Body of pancreas (tissue), 4 donors: ENCODE measurements at regions not wholly inside any gene's neighbourhood (a gene's known extent, or its start where the extent isn't known, plus 50 kb on each side); places are given as distances from the start of the nearest gene placed in this dataset.

ENCODE experiments used
- ATAC-seq: fragments of 150-250 bp; one replicate; pipeline ENCODE4 v1.9.1; 2016
- DNase-seq, 4 donors: peaks; one replicate each; pipeline ENCODE4 v3.0.0-alpha.2; 2019
- H3K27ac ChIP-seq, 4 donors: fragments of 200-600 bp; sonication (generic); 1 replicate in 3 of 4; 2 replicates in 1 of 4; pipeline versions ENCODE4 v1.5.1 to v1.6.1; 2016 to 2019; ENCODE audit warnings: mild to moderate bottlenecking in 1 of 4, mixed read lengths in 1 of 4, moderate library complexity in 1 of 4
- H3K27me3 ChIP-seq, 2 donors: fragments of 200-600 bp; sonication (generic); one replicate each; pipeline ENCODE4 v1.6.0; 2016; ENCODE audit warnings: mild to moderate bottlenecking in 1 of 2
- H3K36me3 ChIP-seq, 2 donors: fragments of 200-600 bp; sonication (generic); replicated peaks in 1 of 2; 2 replicates each; pipeline ENCODE4 v1.5.1; 2016; ENCODE audit warnings: low read depth in 2 of 2; ENCODE audit not compliant: insufficient read depth in 1 of 2
- H3K4me1 ChIP-seq: fragments of 200-600 bp; sonication (generic); one replicate; pipeline ENCODE4 v1.6.0; 2016
- H3K4me3 ChIP-seq, 2 donors: fragments of 200-600 bp; sonication (generic); 1 replicate in 1 of 2; 2 replicates in 1 of 2; pipeline ENCODE4 v1.5.1; 2016 to 2019
- H3K9me3 ChIP-seq, 3 donors: fragments of 200-600 bp; sonication (generic); 1 replicate in 2 of 3; 2 replicates in 1 of 3; pipeline ENCODE4 v1.5.1; 2016
- POLR2A ChIP-seq, 3 donors: fragments of 450-650 bp; IDR thresholded peaks; one replicate each; pipeline ENCODE4 v1.6.1; 2016; ENCODE audit warnings: antibody characterized with exemption in 3 of 3, mild to moderate bottlenecking in 2 of 3
- WGBS, 2 donors: methylation state at CpG; one replicate each; pipeline ENCODE4 v1.1.5; 2017; 5-methylcytosine and 5-hydroxymethylcytosine counted together
- intact Hi-C: fragments of 100-400 bp; cut with DNase I; formaldehyde crosslinking; loops from one replicate; pipeline ENCODE4 v1.15.1; 2023
- TF ChIP-seq, protein P1 (sequence below), 7 experiments: fragments of 450-650 bp in 4 of 7; fragments of 200-600 bp in 3 of 7; sonication (generic) in 3 of 7; IDR thresholded peaks; one replicate each; pipeline ENCODE4 v1.5.1; 2016 to 2019; ENCODE audit warnings: antibody characterized with exemption in 7 of 7

DNA sequence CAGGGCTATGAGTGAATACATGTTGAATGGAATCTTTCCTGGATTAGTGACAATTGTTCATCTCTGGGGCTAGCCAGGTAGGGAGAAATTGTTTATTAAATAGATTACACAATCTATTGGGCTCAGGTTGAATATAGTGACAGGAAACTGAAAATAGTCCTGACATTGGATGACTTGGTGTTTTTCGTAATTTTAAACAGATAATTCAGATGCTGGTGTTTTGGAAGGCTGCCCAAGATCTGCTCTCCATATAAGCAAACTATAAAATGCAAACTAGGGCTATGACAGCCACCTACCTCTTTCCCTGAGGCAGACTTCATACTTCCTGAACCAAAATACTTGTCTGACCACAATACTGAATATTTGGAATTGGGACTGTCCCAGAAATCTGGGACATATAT is 99.1 kb downstream of the ENC1 start:
- peak overlapping the region in 3 of 4 donors; percentile 18 to 87 (median 65) for H3K27ac ChIP-seq
- H3K4me1 ChIP-seq, result peaks cover 54% of the 10 kb centered on the region
- 17 to 36% methylated on average over 1 of the region's 1 CpG for WGBS, 2 donors
- DNase-seq (no peak), ATAC-seq (no peak)
- H3K27me3 ChIP-seq, result no peaks in the 10 kb centered on the region
- intact Hi-C loops, result no loop called here
- TF ChIP-seq POLR2A (IDR thresholded peaks at IDR 0.05), result no peak
- TF ChIP-seq, protein P1, sequence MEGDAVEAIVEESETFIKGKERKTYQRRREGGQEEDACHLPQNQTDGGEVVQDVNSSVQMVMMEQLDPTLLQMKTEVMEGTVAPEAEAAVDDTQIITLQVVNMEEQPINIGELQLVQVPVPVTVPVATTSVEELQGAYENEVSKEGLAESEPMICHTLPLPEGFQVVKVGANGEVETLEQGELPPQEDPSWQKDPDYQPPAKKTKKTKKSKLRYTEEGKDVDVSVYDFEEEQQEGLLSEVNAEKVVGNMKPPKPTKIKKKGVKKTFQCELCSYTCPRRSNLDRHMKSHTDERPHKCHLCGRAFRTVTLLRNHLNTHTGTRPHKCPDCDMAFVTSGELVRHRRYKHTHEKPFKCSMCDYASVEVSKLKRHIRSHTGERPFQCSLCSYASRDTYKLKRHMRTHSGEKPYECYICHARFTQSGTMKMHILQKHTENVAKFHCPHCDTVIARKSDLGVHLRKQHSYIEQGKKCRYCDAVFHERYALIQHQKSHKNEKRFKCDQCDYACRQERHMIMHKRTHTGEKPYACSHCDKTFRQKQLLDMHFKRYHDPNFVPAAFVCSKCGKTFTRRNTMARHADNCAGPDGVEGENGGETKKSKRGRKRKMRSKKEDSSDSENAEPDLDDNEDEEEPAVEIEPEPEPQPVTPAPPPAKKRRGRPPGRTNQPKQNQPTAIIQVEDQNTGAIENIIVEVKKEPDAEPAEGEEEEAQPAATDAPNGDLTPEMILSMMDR (IDR thresholded peaks at IDR 0.05), result no peak
- no peaks in the 10 kb centered on the region for H3K36me3 ChIP-seq
- H3K4me3 ChIP-seq, result no peak overlapping the region
- H3K9me3 ChIP-seq, result no peaks in the 10 kb centered on the region

DNA sequence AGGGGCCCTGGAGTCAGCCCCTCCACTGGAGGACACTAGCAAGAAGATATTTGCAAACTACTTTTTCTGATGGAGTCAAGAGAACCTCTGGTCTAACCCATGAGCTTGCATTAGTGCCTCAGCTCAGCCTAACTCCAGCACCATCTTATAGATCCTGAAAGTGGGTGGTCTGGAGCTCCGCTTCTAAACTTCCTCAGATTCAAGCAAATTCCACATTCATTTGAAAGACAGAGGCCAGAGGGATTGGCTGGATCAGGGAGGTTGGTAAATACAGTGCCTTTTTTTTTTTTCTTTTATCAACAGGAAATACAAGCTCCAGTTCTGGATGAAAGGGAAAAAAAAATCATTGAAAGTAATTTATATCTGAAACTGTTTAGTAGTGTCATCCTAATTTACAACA is 99.9 kb downstream of the ENC1 start:
- Histone ChIP-seq H3K4me3 (no peak overlapping the region), H3K27ac (peak overlapping the region in 3 of 4 donors; percentile 18 to 87 (median 65)), H3K36me3 (no peaks in the 10 kb centered on the region), H3K27me3 (no peaks in the 10 kb centered on the region), H3K9me3 (no peaks in the 10 kb centered on the region), H3K4me1 (peaks cover 54% of the 10 kb centered on the region)
- ATAC-seq (peak; percentile 16), DNase-seq (no peak)
- intact Hi-C loops, result no loop called here
- TF ChIP-seq, protein P1 (IDR thresholded peaks at IDR 0.05), result no peak
- TF ChIP-seq POLR2A (IDR thresholded peaks at IDR 0.05), result no peak
- WGBS, 2 donors, result 60 to 91% methylated on average over 1 of the region's 1 CpG

DNA sequence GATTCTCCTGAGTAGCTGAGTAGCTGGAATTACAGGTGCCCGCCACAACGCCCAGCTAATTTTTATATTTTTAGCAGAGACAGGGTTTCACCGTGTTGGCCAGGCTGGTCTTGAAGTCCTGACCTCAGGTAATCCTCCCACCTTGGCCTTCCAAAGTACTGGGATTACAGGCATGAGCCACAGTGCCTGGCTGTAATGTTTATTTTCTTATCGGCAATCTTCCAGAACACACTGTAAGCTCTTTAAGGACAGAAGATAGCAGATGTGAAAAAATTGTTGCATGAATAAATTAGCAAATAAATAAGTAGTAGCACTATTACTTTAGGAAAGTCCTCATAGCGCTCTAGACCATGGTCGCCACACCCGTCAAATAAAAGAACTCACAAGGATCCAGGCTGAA is 100.5 kb downstream of the ENC1 start:
- WGBS, 2 donors, result 24 to 34% methylated on average over 7 of the region's 7 CpGs
- no peaks in the 10 kb centered on the region for H3K36me3 ChIP-seq
- H3K27me3 ChIP-seq, result no peaks in the 10 kb centered on the region
- peaks cover 54% of the 10 kb centered on the region for H3K4me1 ChIP-seq
- peak overlapping the region in 3 of 4 donors; percentile 18 to 87 (median 65) for H3K27ac ChIP-seq
- no peaks in the 10 kb centered on the region for H3K9me3 ChIP-seq
- no peak overlapping the region for H3K4me3 ChIP-seq
- DNase-seq (peak; percentile 17 to 53 (median 30)), ATAC-seq (peak; percentile 28)
- intact Hi-C loops, result no loop called here
- TF ChIP-seq, protein P1 (IDR thresholded peaks at IDR 0.05), result no peak
- TF ChIP-seq POLR2A (IDR thresholded peaks at IDR 0.05), result no peak

DNA sequence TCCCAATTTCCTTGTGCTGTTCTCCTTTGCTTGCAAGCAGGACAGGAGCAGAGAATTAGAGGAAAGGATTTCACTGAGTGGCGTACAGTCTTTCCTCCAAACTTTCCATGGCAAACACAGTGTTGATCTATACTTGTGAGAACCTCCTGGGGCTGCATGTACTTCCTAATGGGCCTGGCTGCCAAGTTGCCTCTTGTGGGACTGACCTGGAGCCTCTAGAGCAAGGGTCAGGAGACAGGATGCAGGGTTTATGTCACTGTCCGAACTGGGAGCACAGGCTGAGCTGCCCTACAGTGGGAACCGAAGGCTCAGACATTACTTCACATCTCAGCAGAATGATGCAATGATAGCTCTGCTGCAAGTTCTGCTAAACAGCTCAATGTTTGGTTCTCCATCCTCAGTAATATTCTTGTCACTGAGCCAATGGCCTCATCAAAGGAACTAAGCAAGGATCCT is 102.3 kb downstream of the ENC1 start:
- no peaks in the 10 kb centered on the region for H3K9me3 ChIP-seq
- H3K36me3 ChIP-seq, result no peaks in the 10 kb centered on the region
- H3K27me3 ChIP-seq, result no peaks in the 10 kb centered on the region
- intact Hi-C loops, result no loop called here
- WGBS, 2 donors, result 55 to 61% methylated on average over 3 of the region's 3 CpGs
- peaks cover 45% of the 10 kb centered on the region for H3K4me1 ChIP-seq
- ATAC-seq (peak; percentile 49), DNase-seq (peak; percentile 19 to 76 (median 46))
- TF ChIP-seq, protein P1 (IDR thresholded peaks at IDR 0.05), result no peak
- TF ChIP-seq POLR2A (IDR thresholded peaks at IDR 0.05), result no peak
- H3K27ac ChIP-seq, result peak overlapping the region in 2 of 4 donors; percentile 27 to 31
- no peak overlapping the region for H3K4me3 ChIP-seq

DNA sequence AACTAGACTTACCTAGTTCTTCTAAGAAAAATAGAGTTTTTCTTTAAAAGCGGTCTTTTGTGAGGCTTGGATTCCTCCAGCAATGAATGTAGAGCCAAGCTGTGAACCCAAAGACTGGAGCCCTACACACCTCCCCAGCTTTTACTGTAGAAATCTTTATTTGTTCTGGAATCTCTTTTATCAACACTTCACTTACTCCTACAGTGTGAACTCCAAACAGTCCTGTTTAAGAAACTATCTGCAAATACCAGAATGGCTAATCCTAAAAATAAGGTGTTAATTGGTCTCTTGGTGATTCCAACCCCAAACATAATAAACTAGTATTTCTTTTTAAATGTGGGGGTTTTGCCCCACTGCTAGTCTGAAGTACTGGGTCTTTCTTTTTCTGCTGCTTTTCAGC is 103.9 kb downstream of the ENC1 start:
- H3K27me3 ChIP-seq, result no peaks in the 10 kb centered on the region
- H3K9me3 ChIP-seq, result no peaks in the 10 kb centered on the region
- intact Hi-C loops, result no loop called here
- peaks cover 40% of the 10 kb centered on the region for H3K4me1 ChIP-seq
- WGBS, 2 donors, result 93 to 100% methylated on average over 1 of the region's 1 CpG
- DNase-seq (no peak), ATAC-seq (no peak)
- no peaks in the 10 kb centered on the region for H3K36me3 ChIP-seq
- no peak overlapping the region for H3K4me3 ChIP-seq
- H3K27ac ChIP-seq, result no peak overlapping the region
- TF ChIP-seq, protein P1 (IDR thresholded peaks at IDR 0.05), result no peak
- no peak for TF ChIP-seq POLR2A (IDR thresholded peaks at IDR 0.05)
